ENCODE measurements at regions not wholly inside any gene's neighbourhood (a gene's known extent, or its start where the extent isn't known, plus 50 kb on each side); places are given as distances from the start of the nearest gene placed in this dataset.

GRCh38 chr14:71856199-71856919 lies 75.9 kb upstream of the RGS6 start:
- Histone ChIP-seq H3K36me3 (ENCODE audit: low read length) (no peaks in the 10 kb centered on the region), H3K27ac (ENCODE audit: low read depth, low read length) (no peak overlapping the region), H3K79me2 (ENCODE audit: insufficient read depth, low read length) (no peaks in the 10 kb centered on the region), H3K4me2 (ENCODE audit: low read depth, low read length, poor library complexity, severe bottlenecking) (no peak overlapping the region), H4K20me1 (ENCODE audit: low read depth, low read length) (no peaks in the 10 kb centered on the region), H3K9me2 (replicated peaks; ENCODE audit: insufficient read depth, low read length) (no peaks in the 10 kb centered on the region), H3K27me3 (ENCODE audit: low read length) (no peaks in the 10 kb centered on the region), H2AFZ (ENCODE audit: low read depth, low read length, severe bottlenecking) (no peak overlapping the region), H3F3A (ENCODE audit: insufficient read depth) (no peaks in the 10 kb centered on the region), H3K4me3 (ENCODE audit: insufficient read depth, low read length, poor library complexity, severe bottlenecking) (no peak overlapping the region), H3K9me3 (ENCODE audit: insufficient read depth, low read length) (no peaks in the 10 kb centered on the region), H3K9ac (ENCODE audit: low read length) (no peak overlapping the region)
- TF ChIP-seq, protein P1, sequence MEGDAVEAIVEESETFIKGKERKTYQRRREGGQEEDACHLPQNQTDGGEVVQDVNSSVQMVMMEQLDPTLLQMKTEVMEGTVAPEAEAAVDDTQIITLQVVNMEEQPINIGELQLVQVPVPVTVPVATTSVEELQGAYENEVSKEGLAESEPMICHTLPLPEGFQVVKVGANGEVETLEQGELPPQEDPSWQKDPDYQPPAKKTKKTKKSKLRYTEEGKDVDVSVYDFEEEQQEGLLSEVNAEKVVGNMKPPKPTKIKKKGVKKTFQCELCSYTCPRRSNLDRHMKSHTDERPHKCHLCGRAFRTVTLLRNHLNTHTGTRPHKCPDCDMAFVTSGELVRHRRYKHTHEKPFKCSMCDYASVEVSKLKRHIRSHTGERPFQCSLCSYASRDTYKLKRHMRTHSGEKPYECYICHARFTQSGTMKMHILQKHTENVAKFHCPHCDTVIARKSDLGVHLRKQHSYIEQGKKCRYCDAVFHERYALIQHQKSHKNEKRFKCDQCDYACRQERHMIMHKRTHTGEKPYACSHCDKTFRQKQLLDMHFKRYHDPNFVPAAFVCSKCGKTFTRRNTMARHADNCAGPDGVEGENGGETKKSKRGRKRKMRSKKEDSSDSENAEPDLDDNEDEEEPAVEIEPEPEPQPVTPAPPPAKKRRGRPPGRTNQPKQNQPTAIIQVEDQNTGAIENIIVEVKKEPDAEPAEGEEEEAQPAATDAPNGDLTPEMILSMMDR (IDR thresholded peaks at IDR 0.05; ENCODE audit: insufficient read depth, low read length, poor library complexity, severe bottlenecking), result no peak
- TF ChIP-seq EZH2phosphoT487 (conservative IDR thresholded peaks at IDR 0.05; ENCODE audit: low read length), result no peak

- Histone ChIP-seq H3K27me3 (ENCODE audit: low read length) (no peaks in the 10 kb centered on the region), H3K9me3 (ENCODE audit: insufficient read depth, low read length) (no peaks in the 10 kb centered on the region), H3K79me2 (ENCODE audit: insufficient read depth, low read length) (no peaks in the 10 kb centered on the region), H3K27ac (ENCODE audit: low read depth, low read length) (no peak overlapping the region), H3K4me3 (ENCODE audit: insufficient read depth, low read length, poor library complexity, severe bottlenecking) (no peak overlapping the region), H3K4me2 (ENCODE audit: low read depth, low read length, poor library complexity, severe bottlenecking) (no peak overlapping the region), H3K9me2 (replicated peaks; ENCODE audit: insufficient read depth, low read length) (no peaks in the 10 kb centered on the region), H3F3A (ENCODE audit: insufficient read depth) (no peaks in the 10 kb centered on the region), H3K36me3 (ENCODE audit: low read length) (no peaks in the 10 kb centered on the region), H4K20me1 (ENCODE audit: low read depth, low read length) (no peaks in the 10 kb centered on the region), H2AFZ (ENCODE audit: low read depth, low read length, severe bottlenecking) (no peak overlapping the region), H3K9ac (ENCODE audit: low read length) (no peak overlapping the region)
- TF ChIP-seq EZH2phosphoT487 (conservative IDR thresholded peaks at IDR 0.05; ENCODE audit: low read length), result no peak
- TF ChIP-seq, protein P1 (IDR thresholded peaks at IDR 0.05; ENCODE audit: insufficient read depth, low read length, poor library complexity, severe bottlenecking), result no peak
These were observed 69.2 kb upstream of the RGS6 start for GRCh38 chr14:71863049-71863448.

DNA sequence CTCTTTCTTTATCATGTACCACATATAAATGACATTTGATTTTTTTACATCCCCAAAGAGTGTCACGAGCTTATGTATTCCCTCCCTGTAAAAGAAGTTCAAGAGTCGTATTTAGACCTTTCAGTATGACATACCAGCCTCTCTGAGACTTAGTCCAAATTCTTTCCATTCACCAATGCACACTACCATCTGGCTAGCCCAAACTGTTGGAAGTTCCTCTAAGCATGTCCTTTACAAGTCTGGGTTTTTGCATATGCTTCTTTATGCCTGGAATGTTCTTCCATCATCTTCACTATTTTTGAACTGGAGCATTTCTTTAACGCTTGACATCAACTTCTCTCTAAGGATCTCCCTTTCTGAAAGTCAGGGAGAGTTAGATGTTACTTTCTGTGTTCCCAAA lies 68.5 kb upstream of the RGS6 start:
- no peaks in the 10 kb centered on the region for H3K9me3 ChIP-seq (ENCODE audit: insufficient read depth, low read length)

More for the DNA sequence above, 68.5 kb upstream of the RGS6 start:
- H2AFZ ChIP-seq (ENCODE audit: low read depth, low read length, severe bottlenecking), result no peak overlapping the region
- H3K4me2 ChIP-seq (ENCODE audit: low read depth, low read length, poor library complexity, severe bottlenecking), result no peak overlapping the region
- H3K9ac ChIP-seq (ENCODE audit: low read length), result no peak overlapping the region
- no peaks in the 10 kb centered on the region for H3K79me2 ChIP-seq (ENCODE audit: insufficient read depth, low read length)
- H3F3A ChIP-seq (ENCODE audit: insufficient read depth), result no peaks in the 10 kb centered on the region
- no peak overlapping the region for H3K27ac ChIP-seq (ENCODE audit: low read depth, low read length)
- no peaks in the 10 kb centered on the region for H3K27me3 ChIP-seq (ENCODE audit: low read length)
- no peak for TF ChIP-seq EZH2phosphoT487 (conservative IDR thresholded peaks at IDR 0.05; ENCODE audit: low read length)
- TF ChIP-seq, protein P1 (IDR thresholded peaks at IDR 0.05; ENCODE audit: insufficient read depth, low read length, poor library complexity, severe bottlenecking), result no peak
- H3K9me2 ChIP-seq (replicated peaks; ENCODE audit: insufficient read depth, low read length), result no peaks in the 10 kb centered on the region
- H3K4me3 ChIP-seq (ENCODE audit: insufficient read depth, low read length, poor library complexity, severe bottlenecking), result no peak overlapping the region
- H4K20me1 ChIP-seq (ENCODE audit: low read depth, low read length), result no peaks in the 10 kb centered on the region
- no peaks in the 10 kb centered on the region for H3K36me3 ChIP-seq (ENCODE audit: low read length)

Data from SU-DHL-6 (cell line).